Peyer's patch (tissue), 4 donors: ENCODE measurements at regions not wholly inside any gene's neighbourhood (a gene's known extent, or its start where the extent isn't known, plus 50 kb on each side); places are given as distances from the start of the nearest gene placed in this dataset.

Experiments
- DNase-seq, 3 donors: peaks; one replicate each; pipeline ENCODE4 v3.0.0-alpha.2; 2017 to 2019
- H3K27ac ChIP-seq, 4 donors: fragments of 200-600 bp; sonication (generic); one replicate each; pipeline ENCODE4 v1.5.1; 2016 to 2019
- H3K27me3 ChIP-seq, 2 donors: fragments of 200-600 bp; sonication (generic); one replicate each; pipeline ENCODE4 v1.5.1; 2019
- H3K36me3 ChIP-seq, 3 donors: fragments of 200-600 bp; sonication (generic); one replicate each; pipeline ENCODE4 v1.5.1; 2016 to 2019
- H3K4me1 ChIP-seq, 4 donors: fragments of 200-600 bp; sonication (generic); one replicate each; pipeline ENCODE4 v1.5.1; 2016 to 2019
- H3K4me3 ChIP-seq, 4 donors: fragments of 200-600 bp; sonication (generic); 1 replicate in 3 of 4; 2 replicates in 1 of 4; pipeline ENCODE4 v1.5.1; 2016 to 2019; ENCODE audit warnings: mild to moderate bottlenecking in 1 of 4
- H3K9me3 ChIP-seq, 4 donors: fragments of 200-600 bp; sonication (generic); one replicate each; pipeline ENCODE4 v1.5.1; 2016 to 2019; ENCODE audit warnings: mild to moderate bottlenecking in 1 of 4
- CTCF ChIP-seq, 6 experiments: fragments of 450-650 bp in 4 of 6; fragments of 200-600 bp in 2 of 6; sonication (generic) in 1 of 6; IDR thresholded peaks; one replicate each; pipeline ENCODE4 v1.5.1; 2017 to 2019; ENCODE audit warnings: antibody characterized with exemption in 6 of 6, mild to moderate bottlenecking in 3 of 6, moderate library complexity in 1 of 6
- POLR2A ChIP-seq, 2 donors: fragments of 450-650 bp; IDR thresholded peaks; one replicate each; pipeline ENCODE4 v1.5.1; 2017; ENCODE audit warnings: antibody characterized with exemption in 2 of 2, mild to moderate bottlenecking in 2 of 2, moderate library complexity in 2 of 2

- H3K4me1 ChIP-seq = no peaks in the 10 kb centered on the region
Observed at GRCh38 chrX:39945709-39946108, 152.0 kb downstream of the BCOR start.

GRCh38 chrX:39946822-39947221 is 150.9 kb downstream of the BCOR start:
- no peak for TF ChIP-seq POLR2A (IDR thresholded peaks at IDR 0.05)
- TF ChIP-seq CTCF (IDR thresholded peaks at IDR 0.05) = no peak
- Histone ChIP-seq H3K36me3 (no peaks in the 10 kb centered on the region), H3K27me3 (no peaks in the 10 kb centered on the region), H3K4me3 (no peak overlapping the region), H3K9me3 (peaks cover 0 to 5% (median 0%) of the 10 kb centered on the region in 4 donors), H3K27ac (no peak overlapping the region), H3K4me1 (no peaks in the 10 kb centered on the region)
- DNase-seq = no peak

More at GRCh38 chrX:39945709-39946108, 152.0 kb downstream of the BCOR start:
- no peaks in the 10 kb centered on the region for H3K27me3 ChIP-seq
- TF ChIP-seq CTCF (IDR thresholded peaks at IDR 0.05) = no peak
- TF ChIP-seq POLR2A (IDR thresholded peaks at IDR 0.05) = no peak
- H3K27ac ChIP-seq = no peak overlapping the region
- DNase-seq = no peak
- H3K4me3 ChIP-seq = no peak overlapping the region
- H3K9me3 ChIP-seq = peaks cover 0 to 5% (median 0%) of the 10 kb centered on the region in 4 donors
- no peaks in the 10 kb centered on the region for H3K36me3 ChIP-seq

GRCh38 chrX:39948582-39948981 is 149.2 kb downstream of the BCOR start:
- TF ChIP-seq POLR2A (IDR thresholded peaks at IDR 0.05) (no peak), CTCF (IDR thresholded peaks at IDR 0.05) (no peak)

GRCh38 chrX:39950018-39950688 is 147.6 kb downstream of the BCOR start:
- DNase-seq = no peak
- H3K4me1 ChIP-seq = no peaks in the 10 kb centered on the region
- no peaks in the 10 kb centered on the region for H3K36me3 ChIP-seq
- H3K27me3 ChIP-seq = no peaks in the 10 kb centered on the region
- TF ChIP-seq POLR2A (IDR thresholded peaks at IDR 0.05) (no peak), CTCF (IDR thresholded peaks at IDR 0.05) (no peak)
- no peaks in the 10 kb centered on the region for H3K9me3 ChIP-seq
- H3K27ac ChIP-seq = no peak overlapping the region
- H3K4me3 ChIP-seq = no peak overlapping the region

More at GRCh38 chrX:39948582-39948981, 149.2 kb downstream of the BCOR start:
- Histone ChIP-seq H3K9me3 (no peaks in the 10 kb centered on the region), H3K27ac (no peak overlapping the region), H3K4me3 (no peak overlapping the region), H3K36me3 (no peaks in the 10 kb centered on the region), H3K4me1 (no peaks in the 10 kb centered on the region), H3K27me3 (no peaks in the 10 kb centered on the region)
- DNase-seq = no peak

- Histone ChIP-seq H3K9me3 (no peaks in the 10 kb centered on the region), H3K27ac (no peak overlapping the region), H3K36me3 (no peaks in the 10 kb centered on the region), H3K4me3 (no peak overlapping the region), H3K27me3 (no peaks in the 10 kb centered on the region), H3K4me1 (no peaks in the 10 kb centered on the region)
- no peak for DNase-seq
- TF ChIP-seq CTCF (IDR thresholded peaks at IDR 0.05) = no peak
Observed at GRCh38 chrX:39952989-39953388, 144.8 kb downstream of the BCOR start.
